ENCODE measurements at regions not wholly inside any gene's neighbourhood (a gene's known extent, or its start where the extent isn't known, plus 50 kb on each side); places are given as distances from the start of the nearest gene placed in this dataset.

- no peaks in the 10 kb centered on the region for H3K27me3 ChIP-seq
- H3K4me3 ChIP-seq, result no peak overlapping the region
- TF ChIP-seq CTCF (IDR thresholded peaks at IDR 0.05) (no peak), POLR2A (IDR thresholded peaks at IDR 0.05) (no peak)
- H3K36me3 ChIP-seq, result no peaks in the 10 kb centered on the region
- intact Hi-C loops (cut with DNase I; ENCODE audit: low total_unique reads), result no loop called here
- no peak for DNase-seq
- H3K4me1 ChIP-seq, result no peaks in the 10 kb centered on the region
- H3K27ac ChIP-seq, result no peak overlapping the region
- H3K9me3 ChIP-seq, result no peaks in the 10 kb centered on the region
These were observed 596.3 kb upstream of the CNTNAP2 start for GRCh38 chr7:145520284-145520683.

- TF ChIP-seq CTCF (IDR thresholded peaks at IDR 0.05) (no peak), POLR2A (IDR thresholded peaks at IDR 0.05) (no peak)
- Histone ChIP-seq H3K36me3 (no peaks in the 10 kb centered on the region), H3K27me3 (no peaks in the 10 kb centered on the region), H3K27ac (no peak overlapping the region), H3K9me3 (no peaks in the 10 kb centered on the region), H3K4me3 (no peak overlapping the region), H3K4me1 (no peaks in the 10 kb centered on the region)
- no peak for DNase-seq
- intact Hi-C loops (cut with DNase I; ENCODE audit: low total_unique reads), result no loop called here
These were observed 605.6 kb upstream of the CNTNAP2 start for GRCh38 chr7:145511004-145511403.

DNA sequence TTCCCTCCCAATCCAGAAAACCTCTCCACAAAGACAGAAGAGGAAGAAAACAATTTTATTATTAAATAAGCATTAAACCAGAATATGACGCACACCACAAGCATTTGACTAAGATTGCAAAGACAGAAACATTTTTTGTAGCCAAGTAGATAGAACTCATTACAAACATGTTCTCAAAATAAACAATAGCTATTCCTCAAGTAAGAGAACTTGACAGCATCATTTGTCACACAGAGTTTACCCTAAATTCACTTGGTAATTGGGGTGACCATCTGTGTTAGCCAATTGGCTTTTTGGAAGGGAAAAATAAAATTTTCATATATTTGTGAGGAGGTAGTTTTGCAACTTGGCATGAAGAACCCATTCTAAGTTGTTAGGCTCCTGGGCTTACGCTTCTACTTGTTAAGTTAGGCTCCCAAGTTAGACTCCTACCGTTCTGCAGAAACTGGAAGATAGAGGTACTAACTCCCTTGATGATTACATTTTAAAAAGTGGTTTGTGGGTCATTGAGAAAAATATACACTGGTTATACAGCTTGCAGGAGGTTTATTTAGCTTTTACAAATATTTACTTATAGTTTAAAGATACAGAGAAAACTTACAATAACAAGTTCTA lies 618.6 kb upstream of the CNTNAP2 start:
- Histone ChIP-seq H3K4me3 (no peak overlapping the region), H3K27ac (no peak overlapping the region), H3K4me1 (no peaks in the 10 kb centered on the region), H3K27me3 (no peaks in the 10 kb centered on the region), H3K36me3 (no peaks in the 10 kb centered on the region), H3K9me3 (no peaks in the 10 kb centered on the region)
- no peak for DNase-seq
- TF ChIP-seq CTCF (IDR thresholded peaks at IDR 0.05), result no peak
- TF ChIP-seq POLR2A (IDR thresholded peaks at IDR 0.05), result no peak
- intact Hi-C loops (cut with DNase I; ENCODE audit: low total_unique reads), result no loop called here

DNA sequence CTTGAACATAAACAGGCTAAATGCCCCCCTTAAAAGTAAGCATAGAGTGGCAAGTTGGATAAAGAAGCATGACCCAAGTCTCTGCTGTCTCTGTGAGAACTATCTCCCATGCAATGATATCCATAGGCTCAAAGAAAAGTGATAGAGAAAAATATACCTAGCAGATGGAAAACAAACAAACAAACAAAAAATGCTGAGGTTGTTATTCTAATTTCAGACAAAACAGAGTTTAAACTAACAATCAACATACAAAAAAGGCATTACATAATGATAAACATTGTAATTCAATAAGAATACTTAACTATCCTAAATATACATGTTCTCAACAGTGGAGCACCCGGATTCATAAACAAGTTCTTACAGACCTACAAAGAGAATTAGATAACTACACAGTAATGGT lies 626.2 kb upstream of the CNTNAP2 start:
- Histone ChIP-seq H3K9me3 (no peaks in the 10 kb centered on the region), H3K27me3 (no peaks in the 10 kb centered on the region), H3K4me3 (no peak overlapping the region), H3K36me3 (no peaks in the 10 kb centered on the region), H3K27ac (no peak overlapping the region), H3K4me1 (no peaks in the 10 kb centered on the region)
- TF ChIP-seq POLR2A (IDR thresholded peaks at IDR 0.05) (no peak), CTCF (IDR thresholded peaks at IDR 0.05) (no peak)
- no peak for DNase-seq
- intact Hi-C loops (cut with DNase I; ENCODE audit: low total_unique reads), result no loop called here

GRCh38 chr7:145489609-145490008 lies 627.0 kb upstream of the CNTNAP2 start:
- intact Hi-C loops (cut with DNase I; ENCODE audit: low total_unique reads), result no loop called here
- H3K27ac ChIP-seq, result no peak overlapping the region
- H3K4me1 ChIP-seq, result no peaks in the 10 kb centered on the region
- H3K27me3 ChIP-seq, result no peaks in the 10 kb centered on the region
- H3K4me3 ChIP-seq, result no peak overlapping the region
- TF ChIP-seq POLR2A (IDR thresholded peaks at IDR 0.05) (no peak), CTCF (IDR thresholded peaks at IDR 0.05) (no peak)
- H3K9me3 ChIP-seq, result no peaks in the 10 kb centered on the region
- H3K36me3 ChIP-seq, result no peaks in the 10 kb centered on the region
- DNase-seq, result no peak
